GM12872 (cell line): ENCODE measurements at regions not wholly inside any gene's neighbourhood (a gene's known extent, or its start where the extent isn't known, plus 50 kb on each side); places are given as distances from the start of the nearest gene placed in this dataset.

Experiments
- TF ChIP-seq, protein P1 (sequence below): IDR thresholded peaks from 3 replicates; pipeline ENCODE4 v1.5.1; 2011; ENCODE audit warnings: low read depth, mild to moderate bottlenecking, low read length, moderate library complexity; ENCODE audit not compliant: insufficient read depth

DNA sequence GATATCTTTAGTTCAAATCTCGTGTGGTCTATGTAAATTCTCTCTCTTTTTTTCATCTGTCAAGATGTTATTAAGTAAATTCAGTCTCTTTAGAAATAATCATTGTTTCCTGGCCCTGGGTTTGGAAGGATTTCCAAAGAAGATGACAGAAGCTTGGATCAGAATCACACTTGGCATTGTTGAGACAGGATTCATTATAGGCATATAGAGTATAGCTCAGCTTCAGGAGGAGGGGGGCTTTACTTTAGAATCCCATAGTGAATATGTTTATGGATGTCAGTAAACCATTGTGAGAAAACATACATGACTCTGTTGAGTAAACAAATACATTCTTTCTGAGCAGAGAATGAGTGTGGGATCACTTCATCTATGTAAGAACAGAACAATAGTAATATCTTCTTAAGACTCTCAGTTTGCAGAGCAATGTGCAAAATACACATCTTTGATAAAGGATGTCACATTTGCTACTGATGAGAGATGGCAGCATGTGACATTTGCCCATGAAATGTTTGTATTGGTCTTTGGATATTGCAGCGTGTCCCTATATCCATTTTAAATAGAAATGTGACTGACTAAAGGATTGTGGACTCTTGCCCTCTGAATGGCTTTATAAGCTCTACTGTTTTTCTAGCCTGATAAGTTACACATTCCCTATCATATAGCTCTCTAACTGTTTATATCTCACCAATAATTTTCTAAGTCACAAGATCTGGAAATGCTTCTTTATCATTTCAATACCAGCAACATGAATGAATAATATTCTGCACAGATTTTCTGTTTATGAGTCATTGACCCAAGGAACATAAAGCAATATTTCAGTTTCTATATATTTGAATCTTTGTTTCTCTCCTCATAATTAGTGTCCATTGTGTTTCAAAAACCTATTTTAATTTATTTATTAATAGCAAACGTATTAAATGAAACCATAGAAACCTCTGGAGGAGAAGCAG is 95.6 kb upstream of the THRB start:
- TF ChIP-seq, protein P1, sequence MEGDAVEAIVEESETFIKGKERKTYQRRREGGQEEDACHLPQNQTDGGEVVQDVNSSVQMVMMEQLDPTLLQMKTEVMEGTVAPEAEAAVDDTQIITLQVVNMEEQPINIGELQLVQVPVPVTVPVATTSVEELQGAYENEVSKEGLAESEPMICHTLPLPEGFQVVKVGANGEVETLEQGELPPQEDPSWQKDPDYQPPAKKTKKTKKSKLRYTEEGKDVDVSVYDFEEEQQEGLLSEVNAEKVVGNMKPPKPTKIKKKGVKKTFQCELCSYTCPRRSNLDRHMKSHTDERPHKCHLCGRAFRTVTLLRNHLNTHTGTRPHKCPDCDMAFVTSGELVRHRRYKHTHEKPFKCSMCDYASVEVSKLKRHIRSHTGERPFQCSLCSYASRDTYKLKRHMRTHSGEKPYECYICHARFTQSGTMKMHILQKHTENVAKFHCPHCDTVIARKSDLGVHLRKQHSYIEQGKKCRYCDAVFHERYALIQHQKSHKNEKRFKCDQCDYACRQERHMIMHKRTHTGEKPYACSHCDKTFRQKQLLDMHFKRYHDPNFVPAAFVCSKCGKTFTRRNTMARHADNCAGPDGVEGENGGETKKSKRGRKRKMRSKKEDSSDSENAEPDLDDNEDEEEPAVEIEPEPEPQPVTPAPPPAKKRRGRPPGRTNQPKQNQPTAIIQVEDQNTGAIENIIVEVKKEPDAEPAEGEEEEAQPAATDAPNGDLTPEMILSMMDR = no peak

DNA sequence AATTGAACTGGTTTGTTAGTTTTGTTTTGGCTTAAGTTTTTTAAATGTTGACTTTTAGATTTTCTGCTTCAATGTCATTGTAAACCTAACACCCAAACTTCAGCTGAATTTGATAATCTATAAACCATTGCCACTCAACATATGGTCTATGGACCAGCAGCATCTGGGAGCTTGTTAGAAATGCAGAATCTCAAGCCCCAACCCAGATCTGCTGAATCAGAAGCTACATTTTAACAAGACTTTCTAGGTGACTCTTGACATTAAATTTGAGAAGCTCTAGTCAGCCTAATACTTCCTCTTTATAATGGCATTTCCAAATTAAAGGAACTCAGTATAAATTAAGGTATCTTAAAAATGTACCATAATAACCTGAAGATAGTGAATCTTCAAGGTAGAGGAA is 96.5 kb upstream of the THRB start:
- TF ChIP-seq, protein P1 = no peak

DNA sequence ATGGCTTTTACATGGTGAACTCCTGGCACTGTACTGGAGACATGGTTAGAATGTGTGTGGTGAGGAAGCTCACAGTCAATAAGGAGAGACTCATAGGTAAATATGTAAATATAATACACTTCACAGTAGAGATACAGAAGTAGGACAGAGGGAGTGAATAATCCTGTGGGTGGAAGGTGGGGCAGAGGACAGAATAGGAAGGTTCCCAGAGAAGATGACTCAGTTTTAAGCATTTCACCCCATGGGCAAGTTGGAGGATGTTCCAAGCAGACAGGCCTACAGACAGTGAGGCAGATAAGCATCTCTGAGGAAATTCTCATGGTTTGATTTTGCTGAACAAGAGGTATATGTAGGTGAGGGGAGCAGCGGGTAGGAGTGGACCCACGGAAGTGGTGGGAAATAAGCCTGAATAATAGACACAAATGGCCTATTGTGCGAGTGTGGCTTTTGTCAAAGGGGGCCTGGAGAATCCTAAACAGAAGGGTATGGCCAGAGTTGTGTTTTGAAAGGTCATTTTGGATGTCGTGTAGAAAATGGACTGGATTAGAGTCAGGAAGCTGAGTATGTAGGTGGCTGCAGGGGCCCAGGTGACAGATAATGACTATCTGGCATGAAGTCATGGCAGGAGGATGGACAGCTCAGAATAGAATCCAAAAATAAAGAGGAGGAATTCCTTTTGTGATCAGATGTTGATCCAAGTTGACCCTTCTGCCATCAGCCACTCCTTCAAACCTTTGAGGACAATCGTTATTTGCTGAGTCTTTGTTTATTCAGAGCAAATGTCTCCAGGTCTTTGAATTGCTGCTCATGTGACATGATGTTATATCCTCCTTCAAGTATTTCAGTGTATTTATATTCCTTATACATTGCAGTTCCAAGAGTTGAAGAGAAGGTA is 97.3 kb upstream of the THRB start:
- TF ChIP-seq, protein P1 = no peak

DNA sequence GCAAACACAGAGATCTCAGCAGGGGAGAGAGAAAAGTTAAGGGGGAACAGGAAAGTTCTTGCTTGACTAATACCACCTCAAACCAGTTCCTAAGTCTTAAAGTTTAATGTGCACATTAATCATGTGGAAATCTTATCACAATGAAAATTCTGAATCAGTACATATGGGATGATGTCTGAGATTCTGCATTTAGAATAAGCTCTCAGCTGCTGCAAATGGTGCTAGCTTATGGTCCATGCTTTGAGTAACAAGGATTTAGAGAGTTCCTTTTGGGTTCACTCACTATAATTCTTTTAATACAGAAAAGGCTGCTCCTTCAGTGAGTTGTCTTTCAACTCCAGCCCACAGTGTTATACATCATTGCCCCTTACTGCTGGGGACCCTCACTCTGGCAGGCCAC is 99.5 kb upstream of the THRB start:
- TF ChIP-seq, protein P1 = no peak

DNA sequence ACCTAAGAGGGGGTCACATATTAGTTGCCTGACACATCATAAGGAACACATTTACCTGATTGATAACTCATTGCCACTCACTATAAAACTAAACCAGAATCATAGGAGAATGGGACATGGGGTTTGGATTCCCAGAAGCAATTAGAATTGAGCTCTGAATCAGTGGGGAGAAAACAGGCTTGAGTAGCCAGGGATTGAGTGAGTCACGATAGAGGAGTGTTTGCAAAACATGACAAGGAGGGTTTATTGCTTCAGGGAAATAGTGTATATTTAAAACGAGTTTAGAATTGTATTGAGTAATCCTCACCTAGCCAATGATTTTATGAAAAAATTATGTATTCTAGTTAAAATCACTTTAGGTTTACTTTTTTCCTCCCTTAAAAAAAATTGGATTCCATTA is 101.1 kb upstream of the THRB start:
- TF ChIP-seq, protein P1 = no peak

DNA sequence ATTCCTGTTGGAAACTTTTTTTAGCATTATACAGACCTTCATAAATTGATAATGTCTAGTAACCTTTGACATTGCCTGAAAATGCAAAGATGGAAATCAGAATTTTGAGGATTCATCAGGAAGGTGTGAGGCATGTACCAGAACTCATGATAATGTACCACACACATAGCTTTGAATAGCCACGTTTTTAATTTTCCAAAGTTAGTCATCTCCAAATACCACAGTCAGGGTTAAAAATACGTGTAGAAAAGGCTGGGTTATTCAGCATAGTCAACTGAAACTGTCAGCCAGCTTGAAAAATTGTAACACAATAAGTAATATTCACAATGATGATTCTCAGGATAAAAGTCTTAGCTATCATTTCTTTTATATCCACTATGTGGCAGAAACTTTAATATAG is 102.0 kb upstream of the THRB start:
- TF ChIP-seq, protein P1 = no peak

DNA sequence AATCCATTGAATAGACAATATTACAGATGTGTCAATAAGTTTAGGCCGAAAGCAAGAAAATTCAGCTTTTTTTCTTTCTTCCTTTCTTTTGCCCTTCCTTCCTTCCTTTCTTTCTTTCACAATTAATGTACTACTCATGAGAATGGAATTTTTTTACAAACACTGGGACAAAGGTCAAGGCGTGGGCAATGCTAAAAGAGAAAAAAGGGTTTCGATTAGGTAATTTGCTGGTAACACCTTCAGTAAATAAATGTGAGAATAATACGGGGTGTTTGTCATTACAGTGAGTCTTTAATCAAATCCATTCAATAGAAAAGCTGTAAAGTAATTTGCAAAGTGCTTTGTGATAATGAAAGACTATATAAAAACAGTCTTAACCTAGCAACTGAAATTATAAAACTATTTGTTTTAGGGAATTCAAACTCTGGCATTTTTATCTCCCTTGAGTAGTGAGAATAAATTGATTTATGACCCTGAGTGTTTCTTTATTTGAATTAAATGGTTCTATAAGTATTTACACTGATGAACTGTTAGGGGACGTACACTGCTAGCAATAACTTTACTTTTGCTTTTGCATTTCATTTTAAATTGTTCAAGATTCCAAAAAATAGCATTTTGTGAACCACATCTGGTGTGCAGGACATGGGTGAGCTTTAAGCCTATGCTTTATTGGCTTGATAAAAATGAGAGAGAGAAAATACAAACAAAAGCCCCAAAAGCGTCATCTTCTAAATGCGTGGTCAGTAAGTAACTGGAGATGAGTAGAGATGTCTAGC is 104.2 kb upstream of the THRB start:
- TF ChIP-seq, protein P1 = no peak
